ENCODE measurements at regions not wholly inside any gene's neighbourhood (a gene's known extent, or its start where the extent isn't known, plus 50 kb on each side); places are given as distances from the start of the nearest gene placed in this dataset.

DNA sequence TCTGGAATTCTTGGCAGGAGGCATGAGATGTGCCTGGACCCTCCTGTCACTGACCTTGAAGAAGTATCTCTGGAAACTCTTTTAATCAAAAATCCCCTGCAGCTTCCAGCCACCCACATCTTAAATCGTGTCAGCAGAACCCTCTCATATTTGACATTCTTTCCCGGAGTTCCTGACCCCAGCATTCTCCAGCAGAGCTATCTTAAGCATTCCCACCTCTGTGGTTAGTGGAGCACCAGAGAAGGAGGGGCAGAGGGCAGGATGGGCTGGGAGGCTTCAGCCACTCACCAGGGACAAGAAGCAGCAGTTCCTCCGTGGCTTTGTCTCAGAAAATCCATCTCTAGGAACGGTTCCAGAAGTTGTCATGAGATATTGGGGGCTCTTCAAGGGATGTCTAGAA lies 149.9 kb downstream of the RGS9 start:
- TF ChIP-seq, protein P1, sequence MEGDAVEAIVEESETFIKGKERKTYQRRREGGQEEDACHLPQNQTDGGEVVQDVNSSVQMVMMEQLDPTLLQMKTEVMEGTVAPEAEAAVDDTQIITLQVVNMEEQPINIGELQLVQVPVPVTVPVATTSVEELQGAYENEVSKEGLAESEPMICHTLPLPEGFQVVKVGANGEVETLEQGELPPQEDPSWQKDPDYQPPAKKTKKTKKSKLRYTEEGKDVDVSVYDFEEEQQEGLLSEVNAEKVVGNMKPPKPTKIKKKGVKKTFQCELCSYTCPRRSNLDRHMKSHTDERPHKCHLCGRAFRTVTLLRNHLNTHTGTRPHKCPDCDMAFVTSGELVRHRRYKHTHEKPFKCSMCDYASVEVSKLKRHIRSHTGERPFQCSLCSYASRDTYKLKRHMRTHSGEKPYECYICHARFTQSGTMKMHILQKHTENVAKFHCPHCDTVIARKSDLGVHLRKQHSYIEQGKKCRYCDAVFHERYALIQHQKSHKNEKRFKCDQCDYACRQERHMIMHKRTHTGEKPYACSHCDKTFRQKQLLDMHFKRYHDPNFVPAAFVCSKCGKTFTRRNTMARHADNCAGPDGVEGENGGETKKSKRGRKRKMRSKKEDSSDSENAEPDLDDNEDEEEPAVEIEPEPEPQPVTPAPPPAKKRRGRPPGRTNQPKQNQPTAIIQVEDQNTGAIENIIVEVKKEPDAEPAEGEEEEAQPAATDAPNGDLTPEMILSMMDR (optimal IDR thresholded peaks at IDR 0.05 in 1 of 3, IDR thresholded peaks at IDR 0.05 in 1 of 3, conservative IDR thresholded peaks at IDR 0.05 in 1 of 3; ENCODE audit: extremely low read depth in 1 of 3, insufficient read depth in 2 of 3, low read length in 3 of 3): no peak
- TF ChIP-seq EZH2 (IDR thresholded peaks at IDR 0.05; ENCODE audit: low read length): no peak
